Neural cell (in vitro differentiated cells): ENCODE measurements at regions not wholly inside any gene's neighbourhood (a gene's known extent, or its start where the extent isn't known, plus 50 kb on each side); places are given as distances from the start of the nearest gene placed in this dataset.

Experiments
- EP300 ChIP-seq: fragments of 450-650 bp; conservative IDR thresholded peaks from 2 replicates; pipeline ENCODE4 v1.6.1; 2014; ENCODE audit warnings: antibody characterized with exemption, mild to moderate bottlenecking, moderate library complexity; ENCODE audit not compliant: poor library complexity, severe bottlenecking
- POLR2AphosphoS5 ChIP-seq: IDR thresholded peaks from 2 replicates; pipeline ENCODE4 v1.6.1; 2012
- TF ChIP-seq, protein P1 (sequence below): fragments of 450-650 bp; IDR thresholded peaks from 2 replicates; pipeline ENCODE4 v1.5.1; 2014; ENCODE audit warnings: antibody characterized with exemption, mild to moderate bottlenecking, moderate library complexity; ENCODE audit not compliant: poor library complexity, severe bottlenecking

DNA sequence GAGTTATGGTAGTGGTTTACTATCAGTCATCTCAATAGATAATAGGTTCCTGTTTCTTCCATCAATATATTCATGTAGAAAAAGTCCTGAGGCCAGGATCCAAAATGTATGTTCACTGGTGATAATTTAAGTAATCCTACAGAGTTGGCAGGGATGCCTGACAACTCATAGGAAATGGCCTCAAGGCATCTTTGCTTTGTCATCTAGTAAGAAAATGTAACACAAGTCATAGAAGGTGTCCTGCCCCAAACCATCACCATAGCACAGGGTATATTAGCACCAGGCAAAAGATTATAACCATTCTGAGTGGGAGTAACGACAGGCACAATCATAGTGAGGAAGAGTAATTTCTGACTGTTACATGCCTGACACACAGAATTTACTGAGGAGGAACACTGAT, 257.0 kb downstream of the TMEM167A start:
- TF ChIP-seq POLR2AphosphoS5 (no peak), EP300 (no peak)
- TF ChIP-seq, protein P1, sequence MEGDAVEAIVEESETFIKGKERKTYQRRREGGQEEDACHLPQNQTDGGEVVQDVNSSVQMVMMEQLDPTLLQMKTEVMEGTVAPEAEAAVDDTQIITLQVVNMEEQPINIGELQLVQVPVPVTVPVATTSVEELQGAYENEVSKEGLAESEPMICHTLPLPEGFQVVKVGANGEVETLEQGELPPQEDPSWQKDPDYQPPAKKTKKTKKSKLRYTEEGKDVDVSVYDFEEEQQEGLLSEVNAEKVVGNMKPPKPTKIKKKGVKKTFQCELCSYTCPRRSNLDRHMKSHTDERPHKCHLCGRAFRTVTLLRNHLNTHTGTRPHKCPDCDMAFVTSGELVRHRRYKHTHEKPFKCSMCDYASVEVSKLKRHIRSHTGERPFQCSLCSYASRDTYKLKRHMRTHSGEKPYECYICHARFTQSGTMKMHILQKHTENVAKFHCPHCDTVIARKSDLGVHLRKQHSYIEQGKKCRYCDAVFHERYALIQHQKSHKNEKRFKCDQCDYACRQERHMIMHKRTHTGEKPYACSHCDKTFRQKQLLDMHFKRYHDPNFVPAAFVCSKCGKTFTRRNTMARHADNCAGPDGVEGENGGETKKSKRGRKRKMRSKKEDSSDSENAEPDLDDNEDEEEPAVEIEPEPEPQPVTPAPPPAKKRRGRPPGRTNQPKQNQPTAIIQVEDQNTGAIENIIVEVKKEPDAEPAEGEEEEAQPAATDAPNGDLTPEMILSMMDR: no peak
